GM12872 (cell line): ENCODE measurements at regions not wholly inside any gene's neighbourhood (a gene's known extent, or its start where the extent isn't known, plus 50 kb on each side); places are given as distances from the start of the nearest gene placed in this dataset.

Source experiments
- CTCF ChIP-seq: IDR thresholded peaks from 3 replicates; pipeline ENCODE4 v1.5.1; 2011; ENCODE audit warnings: low read depth, mild to moderate bottlenecking, low read length, moderate library complexity; ENCODE audit not compliant: insufficient read depth

DNA sequence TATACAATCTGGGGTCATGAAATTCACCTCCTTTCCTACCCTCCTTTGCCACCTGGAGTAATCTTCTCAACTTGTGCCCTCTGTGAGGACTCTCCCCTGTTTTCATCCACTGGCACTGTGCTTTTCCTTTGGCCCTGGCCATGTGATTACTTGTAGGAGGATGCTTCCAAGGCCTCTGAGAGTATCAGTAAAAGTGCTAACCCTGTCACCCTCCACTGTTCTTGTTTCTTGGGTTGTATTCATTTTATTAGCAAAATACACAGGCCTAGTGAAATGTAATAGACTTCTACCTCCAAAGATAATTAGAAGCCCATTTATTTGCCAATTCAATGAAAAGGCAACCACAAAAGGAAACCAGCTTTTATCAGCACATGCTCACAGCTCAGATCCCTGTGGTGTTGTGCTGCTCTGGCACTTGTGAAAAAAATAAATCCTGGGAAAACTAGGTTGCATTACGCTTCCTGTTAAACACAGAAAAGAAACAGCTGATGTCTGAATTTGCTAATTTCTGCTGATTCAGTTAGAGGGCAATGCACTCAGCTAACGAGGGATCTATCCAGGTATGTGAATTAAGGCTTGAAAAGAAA is 357.5 kb upstream of the ETAA1 start:
- TF ChIP-seq CTCF: no peak

DNA sequence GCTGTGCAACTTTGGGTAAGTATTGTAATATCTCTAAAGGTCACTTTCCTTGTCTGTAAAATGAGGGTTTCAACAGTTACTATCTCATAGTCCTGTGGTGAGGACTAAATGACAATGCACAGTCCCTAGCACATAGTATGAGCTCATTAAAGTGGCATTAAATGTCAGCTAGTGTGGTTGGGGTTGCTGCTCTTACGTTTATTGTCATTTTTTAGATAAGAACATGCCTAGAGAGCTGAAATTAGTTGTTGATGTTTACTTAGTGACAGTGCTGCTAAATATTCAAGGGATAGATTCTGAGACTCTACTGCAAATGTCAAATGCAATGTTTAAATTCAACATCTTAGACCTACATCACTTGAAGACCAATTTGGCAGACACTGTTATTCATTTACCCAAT is 356.1 kb upstream of the ETAA1 start:
- no peak for TF ChIP-seq CTCF

- no peak for TF ChIP-seq CTCF
Measured at GRCh38 chr2:67043781-67044478, 353.2 kb upstream of the ETAA1 start.

GRCh38 chr2:67046591-67046990 is 350.5 kb upstream of the ETAA1 start:
- TF ChIP-seq CTCF: no peak

- peak; percentile 15; the same call in 1 of the 3 replicates for TF ChIP-seq CTCF
Measured at GRCh38 chr2:67048314-67048713, 348.8 kb upstream of the ETAA1 start.

- TF ChIP-seq CTCF: no peak
Measured at GRCh38 chr2:67050622-67051021, 346.5 kb upstream of the ETAA1 start.

GRCh38 chr2:67054728-67055127 is 342.4 kb upstream of the ETAA1 start:
- TF ChIP-seq CTCF: no peak
